ENCODE measurements at regions not wholly inside any gene's neighbourhood (a gene's known extent, or its start where the extent isn't known, plus 50 kb on each side); places are given as distances from the start of the nearest gene placed in this dataset.

DNA sequence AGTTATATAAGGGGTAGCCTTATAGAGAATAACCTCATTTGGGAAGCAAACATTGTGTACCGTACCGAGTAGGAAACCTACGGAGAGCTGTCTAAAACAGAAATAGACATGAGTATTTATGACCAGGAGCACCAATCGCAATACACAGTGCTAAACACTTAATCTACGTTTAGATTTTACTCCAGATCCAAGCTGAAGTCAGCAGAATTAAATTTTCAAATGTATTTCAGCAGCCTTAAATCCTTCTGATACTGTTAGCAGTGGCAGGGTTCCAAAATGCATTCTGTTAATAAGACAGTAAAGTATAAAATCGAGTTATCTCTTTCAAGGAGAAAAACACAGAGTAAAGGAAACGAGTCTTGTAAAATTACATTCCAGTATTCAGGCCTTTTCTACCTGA lies 118.1 kb upstream of the ZNF521 start:
- DNase-seq: no peak

DNA sequence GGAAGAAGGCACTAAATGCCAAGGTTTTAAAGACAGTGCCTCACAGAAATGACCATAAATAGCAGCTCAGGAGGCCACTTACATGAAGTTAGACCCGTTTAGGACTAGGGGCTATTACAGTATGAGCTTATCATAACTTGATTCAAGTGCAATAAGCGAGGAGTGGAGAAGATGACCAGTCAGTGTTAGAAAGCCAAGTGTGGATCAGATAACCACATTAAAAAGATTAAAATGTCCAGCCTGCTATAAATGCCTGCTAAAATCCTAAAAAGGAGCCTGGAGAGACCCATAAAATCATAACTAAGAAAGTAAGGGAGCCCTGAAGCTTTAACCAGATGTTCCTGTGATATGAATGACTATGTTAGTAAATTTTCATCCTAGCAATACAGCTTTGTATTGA lies 117.5 kb upstream of the ZNF521 start:
- no peak for DNase-seq

DNA sequence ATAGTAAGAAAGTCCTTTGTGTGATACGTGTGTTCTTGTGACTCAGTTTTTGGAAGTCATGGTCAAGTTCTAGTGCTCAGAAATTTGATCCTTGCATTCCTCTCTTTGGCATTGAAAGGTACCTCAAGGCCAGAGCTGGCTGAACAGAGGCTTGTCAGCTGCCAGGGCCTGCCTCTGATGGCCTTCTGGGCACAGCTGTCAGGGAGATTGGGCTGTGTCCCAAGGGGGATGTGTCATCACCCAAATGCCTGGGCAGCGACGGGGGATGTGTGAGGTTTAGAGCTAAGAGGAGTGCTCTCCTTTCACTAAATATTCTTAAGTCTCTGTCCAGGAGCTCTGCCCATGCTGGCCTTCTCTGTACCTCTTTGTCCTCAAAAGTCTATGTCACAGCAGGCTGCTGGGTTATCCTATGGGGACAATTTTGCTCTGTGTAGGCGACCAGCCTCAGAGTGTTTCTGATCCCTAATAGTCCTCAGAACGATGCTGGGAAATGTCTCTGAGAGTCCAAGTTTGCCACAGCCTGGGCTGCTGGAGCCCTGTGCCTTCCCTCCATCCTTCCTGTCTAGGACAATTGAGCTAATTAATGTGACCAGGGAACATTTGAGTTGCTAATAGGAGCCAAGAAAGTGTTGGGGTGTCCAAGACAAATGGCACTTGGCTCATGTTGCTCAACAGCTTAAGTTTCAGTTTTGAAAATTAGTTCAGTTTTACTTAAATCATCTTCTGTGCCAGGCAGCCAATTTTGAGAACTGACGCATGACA lies 115.4 kb upstream of the ZNF521 start:
- DNase-seq: no peak

DNA sequence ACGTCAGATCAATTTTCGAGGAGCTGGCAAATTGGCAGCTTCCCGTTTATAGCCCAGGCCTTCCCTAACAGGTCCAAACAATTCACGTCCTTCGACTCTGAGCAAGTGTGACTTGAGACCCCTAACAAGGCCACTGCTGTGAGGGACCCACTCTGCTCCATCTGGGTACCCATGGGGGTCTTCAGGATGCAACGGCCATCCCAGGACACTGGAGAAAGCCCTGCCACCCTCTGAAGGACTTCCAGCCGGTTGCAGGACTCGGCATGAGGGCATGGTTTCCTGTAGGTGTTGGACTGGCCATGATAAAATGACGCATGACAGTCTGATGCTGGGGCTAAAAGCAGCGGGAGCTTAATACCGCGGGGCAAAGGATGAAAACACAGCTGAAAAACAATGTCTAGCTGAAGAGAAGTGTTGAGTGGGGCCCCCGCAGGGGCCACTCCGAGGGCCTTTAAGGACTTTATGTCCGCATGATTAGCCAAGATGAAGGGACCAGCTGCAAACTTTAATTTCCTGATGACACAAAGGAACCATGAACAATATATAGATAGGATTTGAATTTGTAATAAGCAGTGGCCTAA lies 113.3 kb upstream of the ZNF521 start:
- no peak for DNase-seq

DNA sequence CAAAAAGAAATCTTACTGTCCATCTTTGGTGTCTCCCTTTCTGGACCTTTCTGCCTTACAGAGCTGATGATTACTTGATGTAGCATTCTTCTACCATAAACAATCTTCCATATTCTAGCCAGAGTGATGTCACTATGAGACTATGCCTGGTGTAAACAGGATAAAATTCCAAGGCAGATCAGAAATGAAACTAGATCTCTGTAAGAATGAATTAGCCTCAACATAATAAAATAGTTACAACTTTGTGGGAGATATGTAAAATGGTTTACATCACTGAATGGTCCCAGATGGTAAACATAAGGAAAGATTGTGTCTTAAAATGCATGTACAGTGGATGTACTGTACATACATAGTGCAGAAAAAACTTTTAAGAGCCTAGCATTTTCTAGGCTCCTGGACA lies 112.3 kb upstream of the ZNF521 start:
- no peak for DNase-seq

GRCh38 chr18:25463726-25464125 lies 111.8 kb upstream of the ZNF521 start:
- DNase-seq: no peak

DNA sequence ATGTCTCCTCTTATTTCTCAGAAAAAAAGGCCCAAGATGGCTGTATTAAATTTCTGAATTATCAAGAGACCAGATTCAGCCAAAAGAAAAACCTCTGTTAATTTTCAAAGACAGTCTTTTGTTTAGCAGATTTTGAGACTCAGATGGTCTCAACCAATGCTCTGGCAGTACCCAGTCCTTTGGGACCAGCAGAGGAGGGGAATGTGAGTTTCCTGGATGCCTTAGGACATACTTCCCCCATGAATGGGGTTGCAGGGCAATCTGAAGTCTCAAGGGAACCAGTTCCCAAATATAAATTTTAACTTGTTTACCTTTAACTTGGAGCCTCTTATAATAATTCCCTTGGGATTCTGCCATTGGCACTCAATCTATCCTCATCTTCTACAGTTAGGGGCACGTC lies 107.8 kb upstream of the ZNF521 start:
- DNase-seq: no peak

DNA sequence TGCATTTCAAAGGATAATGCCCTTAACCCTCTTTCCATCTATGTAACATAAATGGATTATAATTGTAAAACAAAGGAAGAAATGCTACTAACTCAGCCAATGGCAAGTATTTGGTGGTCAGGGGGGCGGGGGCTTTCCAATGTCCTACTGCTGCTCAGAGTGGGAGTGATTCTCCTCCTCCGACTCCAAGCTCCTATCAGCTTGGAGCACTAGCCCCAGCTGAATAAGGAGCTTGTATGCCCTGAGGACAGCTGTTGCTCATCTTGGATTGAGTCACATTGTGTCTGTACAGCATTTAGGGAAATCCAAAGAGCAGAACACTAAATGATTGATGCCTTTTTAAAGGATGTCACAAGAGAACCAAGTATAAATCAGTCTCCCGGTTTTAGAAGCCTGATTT lies 105.6 kb upstream of the ZNF521 start:
- no peak for DNase-seq

GRCh38 chr18:25457126-25457525 lies 105.2 kb upstream of the ZNF521 start:
- DNase-seq: no peak

GRCh38 chr18:25456334-25457010 lies 104.5 kb upstream of the ZNF521 start:
- no peak for DNase-seq

DNA sequence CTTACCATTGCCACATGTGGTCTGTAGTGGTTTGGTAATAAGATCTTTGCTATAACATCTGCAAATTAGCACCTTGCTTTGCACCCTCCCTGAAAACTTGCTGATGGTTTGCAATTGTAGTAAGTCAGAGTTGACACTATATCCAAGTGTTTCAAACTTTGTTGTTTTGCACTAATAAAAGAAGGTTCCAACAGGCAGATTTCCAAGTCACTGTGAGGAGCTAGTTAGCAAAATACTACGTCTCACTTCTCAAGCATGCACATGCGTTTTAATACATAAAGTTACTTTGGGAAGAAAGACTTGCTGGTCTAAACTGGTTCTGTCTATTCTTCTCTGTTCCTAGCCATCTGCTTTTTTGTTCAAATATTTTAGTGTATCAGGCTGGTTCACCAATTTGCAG lies 103.7 kb upstream of the ZNF521 start:
- DNase-seq: no peak

DNA sequence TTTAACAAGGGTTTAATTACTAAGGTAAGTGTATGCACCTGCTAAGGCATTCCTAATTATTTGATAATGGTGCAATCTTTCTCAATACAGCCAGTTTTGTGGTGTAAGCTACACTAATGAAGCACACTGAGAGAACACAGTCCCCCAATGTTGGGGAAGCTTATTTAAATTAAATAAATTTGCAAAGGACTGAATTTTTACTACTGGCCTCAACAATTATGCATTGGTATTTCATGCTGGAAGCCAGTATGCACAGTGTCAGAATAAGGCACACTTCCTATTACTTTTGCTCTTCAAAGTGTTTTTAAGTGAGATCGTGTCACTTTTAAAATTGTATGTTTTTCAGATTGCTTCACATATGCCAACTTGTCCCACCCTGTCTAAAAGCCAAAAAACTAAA lies 103.2 kb upstream of the ZNF521 start:
- no peak for DNase-seq

DNA sequence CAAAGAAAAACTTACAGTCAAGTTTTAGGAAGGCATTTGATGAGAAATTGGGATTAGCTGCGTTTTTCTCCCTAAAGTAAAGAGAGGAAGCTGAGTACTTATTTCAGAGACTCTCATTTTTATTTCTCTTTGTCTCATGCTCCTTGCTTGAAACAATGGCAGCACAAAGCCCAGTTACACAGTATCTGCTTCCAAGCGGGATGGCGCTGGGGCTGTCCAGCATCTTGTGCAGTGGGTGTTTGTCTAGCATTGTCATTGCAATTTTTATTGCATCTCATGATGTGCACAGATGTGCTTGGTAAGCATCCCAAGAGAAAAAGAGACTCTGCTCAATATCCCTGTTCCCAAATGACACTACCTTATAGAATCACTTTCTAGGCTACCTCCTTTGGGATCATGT lies 102.8 kb upstream of the ZNF521 start:
- DNase-seq: no peak

DNA sequence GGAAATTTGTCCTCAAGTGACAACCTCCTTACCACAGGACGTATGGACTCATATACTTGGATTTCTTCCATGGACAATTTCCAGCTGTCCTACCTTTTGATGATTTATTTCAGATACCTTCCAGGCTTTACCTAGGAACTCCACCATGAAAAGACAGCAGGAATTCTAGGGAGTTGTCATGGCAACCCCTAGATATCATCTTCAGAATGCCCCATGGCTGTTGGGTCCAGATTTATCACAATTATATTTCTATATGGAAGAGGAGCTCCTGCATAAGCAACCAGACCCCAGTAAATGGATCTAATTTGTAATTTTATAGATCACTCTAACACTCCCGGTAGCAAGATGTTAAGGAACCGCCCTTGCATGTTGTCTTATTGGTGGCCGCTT lies 102.3 kb upstream of the ZNF521 start:
- no peak for DNase-seq

- DNase-seq: no peak
Measured at GRCh38 chr18:25453556-25454269, 101.7 kb upstream of the ZNF521 start.

- no peak for DNase-seq
Measured at GRCh38 chr18:25451077-25451658, 99.2 kb upstream of the ZNF521 start.

DNA sequence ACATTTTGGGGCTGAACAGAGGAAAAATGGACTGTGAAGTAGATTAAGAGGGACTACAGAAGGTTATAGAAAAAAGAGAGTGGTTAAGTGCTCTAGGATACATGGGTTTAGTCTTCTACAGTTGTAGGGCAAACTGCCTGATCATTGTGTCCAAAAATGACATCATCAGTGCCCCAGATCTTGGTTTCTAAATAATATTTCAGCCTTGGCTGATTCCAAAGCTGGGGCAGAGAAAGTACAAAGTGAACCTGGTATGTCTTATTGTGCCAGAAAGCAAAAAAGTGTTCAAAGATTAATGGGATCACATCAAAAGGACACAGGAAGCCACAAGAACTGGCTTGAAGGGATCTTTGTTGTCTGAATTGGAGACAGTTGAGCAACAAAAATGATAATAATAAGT lies 97.1 kb upstream of the ZNF521 start:
- DNase-seq: no peak

GRCh38 chr18:25446972-25447371 lies 95.0 kb upstream of the ZNF521 start:
- no peak for DNase-seq

GRCh38 chr18:25445430-25445829 lies 93.5 kb upstream of the ZNF521 start:
- DNase-seq: no peak

GRCh38 chr18:25443776-25444175 lies 91.8 kb upstream of the ZNF521 start:
- no peak for DNase-seq

- DNase-seq: no peak
Measured at GRCh38 chr18:25435149-25435782, 83.3 kb upstream of the ZNF521 start.

- no peak for DNase-seq
Measured at GRCh38 chr18:25434745-25435144, 82.8 kb upstream of the ZNF521 start.

DNA sequence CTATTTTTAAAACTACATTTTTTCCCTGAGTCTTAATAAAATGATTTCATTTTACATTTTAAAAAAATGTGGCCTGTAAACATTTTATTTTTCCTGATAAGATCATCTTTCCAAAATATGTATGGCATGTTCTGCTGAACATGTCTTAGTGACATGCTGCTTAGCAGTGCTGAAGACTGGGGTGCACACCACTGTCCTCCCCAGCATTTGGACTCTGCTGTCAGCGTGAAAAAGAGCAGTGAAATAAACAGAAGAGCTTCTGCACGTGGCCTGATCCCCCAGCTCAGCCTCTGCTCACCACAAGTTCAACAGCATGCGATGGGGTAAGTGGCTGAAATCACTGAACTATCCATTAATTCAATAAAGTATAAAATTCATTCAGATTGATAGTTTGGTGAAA lies 81.6 kb upstream of the ZNF521 start:
- no peak for DNase-seq

Measured in NCI-H2107 (cell line).